GM12892 (cell line): ENCODE measurements at regions not wholly inside any gene's neighbourhood (a gene's known extent, or its start where the extent isn't known, plus 50 kb on each side); places are given as distances from the start of the nearest gene placed in this dataset.

Experiments
- DNase-seq: peaks from one replicate; pipeline ENCODE4 v3.0.0; 2011; ENCODE audit not compliant: insufficient read length
- FAIRE-seq: peaks from 2 replicates; lab custom pipeline; 2011; peaks lifted over from hg19 to GRCh38; lab: Jason Lieb, UNC
- POLR2A ChIP-seq: IDR thresholded peaks from 2 replicates; pipeline ENCODE4 v1.6.1; 2011; ENCODE audit warnings: low read depth, low read length, control low read depth
- POLR2AphosphoS5 ChIP-seq: IDR thresholded peaks from 2 replicates; pipeline ENCODE4 v1.6.1; 2011; ENCODE audit warnings: low read depth, low read length, control low read depth
- TAF1 ChIP-seq: IDR thresholded peaks from 2 replicates; pipeline ENCODE4 v1.6.1; 2011; ENCODE audit warnings: low read depth, mild to moderate bottlenecking, control low read depth, low read length, borderline replicate concordance

- FAIRE-seq: no peak
- TF ChIP-seq TAF1 (no peak), POLR2A (no peak), POLR2AphosphoS5 (no peak)
Measured at GRCh38 chr2:103338819-103339218, 577.0 kb downstream of the TMEM182 start.

GRCh38 chr2:103346780-103347179 lies 584.9 kb downstream of the TMEM182 start:
- no peak for DNase-seq
- TF ChIP-seq TAF1 (no peak), POLR2AphosphoS5 (no peak), POLR2A (no peak)
- FAIRE-seq: no peak

More at GRCh38 chr2:103338819-103339218, 577.0 kb downstream of the TMEM182 start:
- DNase-seq: no peak

GRCh38 chr2:103353774-103354173 lies 591.9 kb downstream of the TMEM182 start:
- FAIRE-seq: no peak
- no peak for DNase-seq
- TF ChIP-seq POLR2A: no peak
- TF ChIP-seq POLR2AphosphoS5: no peak
- TF ChIP-seq TAF1: no peak

GRCh38 chr2:103355287-103355686 lies 593.5 kb downstream of the TMEM182 start:
- FAIRE-seq: no peak
- no peak for TF ChIP-seq TAF1
- no peak for TF ChIP-seq POLR2AphosphoS5
- TF ChIP-seq POLR2A: no peak
- DNase-seq: no peak

- no peak for FAIRE-seq
- TF ChIP-seq POLR2A (no peak), TAF1 (no peak), POLR2AphosphoS5 (no peak)
- DNase-seq: no peak
Measured at GRCh38 chr2:103361712-103362111, 599.9 kb downstream of the TMEM182 start.

- no peak for TF ChIP-seq POLR2A
- TF ChIP-seq TAF1: no peak
- TF ChIP-seq POLR2AphosphoS5: no peak
- FAIRE-seq (no peak), DNase-seq (no peak)
Measured at GRCh38 chr2:103363639-103364038, 601.8 kb downstream of the TMEM182 start.

GRCh38 chr2:103364177-103364576 lies 602.3 kb downstream of the TMEM182 start:
- no peak for FAIRE-seq
- no peak for DNase-seq
- TF ChIP-seq POLR2AphosphoS5: no peak
- TF ChIP-seq POLR2A: no peak
- TF ChIP-seq TAF1: no peak

- TF ChIP-seq POLR2A (no peak), POLR2AphosphoS5 (no peak), TAF1 (no peak)
- FAIRE-seq (no peak), DNase-seq (no peak)
Measured at GRCh38 chr2:103365071-103365470, 603.2 kb downstream of the TMEM182 start.

- FAIRE-seq (no peak), DNase-seq (no peak)
- TF ChIP-seq POLR2AphosphoS5: no peak
- no peak for TF ChIP-seq TAF1
- no peak for TF ChIP-seq POLR2A
Measured at GRCh38 chr2:103367877-103368276, 606.0 kb downstream of the TMEM182 start.

GRCh38 chr2:103383541-103383940 lies 621.7 kb downstream of the TMEM182 start:
- FAIRE-seq (no peak), DNase-seq (no peak)
- TF ChIP-seq POLR2AphosphoS5 (no peak), TAF1 (no peak), POLR2A (no peak)

- DNase-seq: no peak
- no peak for TF ChIP-seq POLR2A
- TF ChIP-seq TAF1: no peak
- no peak for TF ChIP-seq POLR2AphosphoS5
- FAIRE-seq: no peak
Measured at GRCh38 chr2:103386872-103387271, 625.0 kb downstream of the TMEM182 start.

GRCh38 chr2:103387888-103388287 lies 626.1 kb downstream of the TMEM182 start:
- no peak for DNase-seq
- FAIRE-seq: no peak
- TF ChIP-seq TAF1: no peak
- no peak for TF ChIP-seq POLR2AphosphoS5
- TF ChIP-seq POLR2A: no peak

GRCh38 chr2:103396152-103396551 lies 634.3 kb downstream of the TMEM182 start:
- TF ChIP-seq TAF1: no peak
- TF ChIP-seq POLR2AphosphoS5: no peak
- no peak for TF ChIP-seq POLR2A
- DNase-seq (no peak), FAIRE-seq (no peak)
